DND-41 (cell line): ENCODE measurements at regions not wholly inside any gene's neighbourhood (a gene's known extent, or its start where the extent isn't known, plus 50 kb on each side); places are given as distances from the start of the nearest gene placed in this dataset.

Experiments
- CTCF ChIP-seq: IDR thresholded peaks from 2 replicates; pipeline ENCODE4 v1.5.1; 2012; ENCODE audit warnings: borderline replicate concordance, low read length, moderate library complexity, mild to moderate bottlenecking; ENCODE audit not compliant: poor library complexity, severe bottlenecking; ENCODE audit errors: extremely low read depth
- EZH2 ChIP-seq: IDR thresholded peaks from 3 replicates; pipeline ENCODE4 v1.6.1; 2012; ENCODE audit warnings: borderline replicate concordance, low read depth, mild to moderate bottlenecking, moderate library complexity, low read length, inconsistent platforms; ENCODE audit not compliant: severe bottlenecking

DNA sequence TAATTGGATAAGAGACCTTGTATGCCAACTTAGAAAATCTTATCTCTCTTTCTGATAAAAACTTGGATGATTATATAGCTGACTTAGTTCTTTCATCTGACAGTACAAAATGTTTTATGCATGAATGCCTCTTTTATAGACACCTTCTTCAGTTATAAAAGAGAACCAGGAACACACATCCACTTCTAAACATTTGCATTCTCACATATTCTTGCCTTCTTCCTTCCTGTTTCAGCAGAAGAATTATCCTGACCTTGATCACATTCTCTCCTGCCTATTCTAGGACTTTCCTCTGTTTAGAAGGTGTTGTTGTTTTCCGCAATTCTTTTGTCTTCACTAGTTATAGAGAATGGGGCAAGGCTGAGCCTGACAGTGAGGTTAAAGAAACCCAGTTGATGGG, 80.9 kb downstream of the LARP7 start:
- TF ChIP-seq CTCF: no peak
- TF ChIP-seq EZH2: no peak
